NB4 (cell line): ENCODE measurements at regions not wholly inside any gene's neighbourhood (a gene's known extent, or its start where the extent isn't known, plus 50 kb on each side); places are given as distances from the start of the nearest gene placed in this dataset.

ENCODE experiments used
- DNase-seq: peaks from one replicate; pipeline ENCODE4 v3.0.0; 2010; ENCODE audit warnings: low read depth
- H3K4me3 ChIP-seq: one replicate; pipeline ENCODE4 v1.5.1; 2011; ENCODE audit warnings: mild to moderate bottlenecking, low read depth, low read length, moderate library complexity
- CTCF ChIP-seq: IDR thresholded peaks from one replicate; pipeline ENCODE4 v1.5.1; 2012; ENCODE audit warnings: low read depth, low read length
- MAX ChIP-seq: IDR thresholded peaks from 2 replicates; pipeline ENCODE4 v1.6.1; 2011; ENCODE audit warnings: low read depth, low read length
- MYC ChIP-seq: IDR thresholded peaks from 2 replicates; pipeline ENCODE4 v1.6.1; 2011; ENCODE audit warnings: low read depth, low read length
- POLR2A ChIP-seq: IDR thresholded peaks from 2 replicates; pipeline ENCODE4 v1.6.1; 2011; ENCODE audit warnings: mild to moderate bottlenecking; ENCODE audit not compliant: insufficient read length; ENCODE audit errors: extremely low read depth

GRCh38 chr4:181564625-181565024 is 678.6 kb upstream of the TENM3 start:
- no peak for TF ChIP-seq POLR2A
- no peak for TF ChIP-seq CTCF
- no peak for TF ChIP-seq MYC
- no peak for TF ChIP-seq MAX
- DNase-seq = no peak
- no peak overlapping the region for H3K4me3 ChIP-seq

- no peak for TF ChIP-seq CTCF
- TF ChIP-seq MYC = no peak
- no peak for TF ChIP-seq POLR2A
- no peak for TF ChIP-seq MAX
- no peak for DNase-seq
- H3K4me3 ChIP-seq = no peak overlapping the region
These were observed 676.7 kb upstream of the TENM3 start for GRCh38 chr4:181566490-181566889.

GRCh38 chr4:181569553-181569952 is 673.6 kb upstream of the TENM3 start:
- no peak overlapping the region for H3K4me3 ChIP-seq
- TF ChIP-seq CTCF (peak; percentile 38), MAX (no peak), MYC (no peak)
- DNase-seq = peak; percentile 25

- H3K4me3 ChIP-seq = no peak overlapping the region
- no peak for DNase-seq
- TF ChIP-seq MAX (no peak), MYC (no peak), POLR2A (no peak), CTCF (no peak)
These were observed 664.3 kb upstream of the TENM3 start for GRCh38 chr4:181578911-181579310.

GRCh38 chr4:181579486-181579885 is 663.7 kb upstream of the TENM3 start:
- no peak for DNase-seq
- no peak for TF ChIP-seq CTCF
- H3K4me3 ChIP-seq = no peak overlapping the region

- H3K4me3 ChIP-seq = no peak overlapping the region
- no peak for DNase-seq
- TF ChIP-seq CTCF (no peak), MAX (no peak), MYC (no peak), POLR2A (no peak)
These were observed 661.2 kb upstream of the TENM3 start for GRCh38 chr4:181581983-181582382.
